Vagina (tissue), 2 donors: ENCODE measurements at regions not wholly inside any gene's neighbourhood (a gene's known extent, or its start where the extent isn't known, plus 50 kb on each side); places are given as distances from the start of the nearest gene placed in this dataset.
"Not testable (repeated sequence)": the region's sequence is repeated elsewhere in the genome, so short reads cannot be mapped to it uniquely, and the experiment has no call there.

Experiments
- DNase-seq, 2 donors: peaks; one replicate each; pipeline ENCODE4 v3.0.0-alpha.2; 2017; ENCODE audit errors: extremely low spot score in 2 of 2
- H3K27ac ChIP-seq: fragments of 200-600 bp; sonication (generic); one replicate; pipeline ENCODE4 v1.5.1; 2019
- H3K27me3 ChIP-seq: fragments of 200-600 bp; sonication (generic); one replicate; pipeline ENCODE4 v1.5.1; 2019
- H3K36me3 ChIP-seq, 2 donors: fragments of 200-600 bp; sonication (generic); one replicate each; pipeline ENCODE4 v1.5.1; 2017 to 2019
- H3K4me1 ChIP-seq: fragments of 200-600 bp; sonication (generic); one replicate; pipeline ENCODE4 v1.5.1; 2019
- H3K4me3 ChIP-seq, 2 donors: fragments of 200-600 bp; sonication (generic); 1 replicate in 1 of 2; 2 replicates in 1 of 2; pipeline ENCODE4 v1.5.1; 2016 to 2019
- H3K9me3 ChIP-seq: fragments of 200-600 bp; sonication (generic); one replicate; pipeline ENCODE4 v1.5.1; 2019
- CTCF ChIP-seq, 3 experiments: fragments of 450-650 bp in 2 of 3; fragments of 200-600 bp in 1 of 3; sonication (generic) in 1 of 3; IDR thresholded peaks; one replicate each; pipeline ENCODE4 v1.5.1; 2017 to 2019; ENCODE audit warnings: antibody characterized with exemption in 3 of 3, mild to moderate bottlenecking in 2 of 3, moderate library complexity in 2 of 3
- POLR2A ChIP-seq, 2 donors: fragments of 450-650 bp; IDR thresholded peaks; one replicate each; pipeline ENCODE4 v1.6.1; 2017; ENCODE audit warnings: antibody characterized with exemption in 2 of 2, mild to moderate bottlenecking in 2 of 2, moderate library complexity in 2 of 2
- POLR2AphosphoS5 ChIP-seq, 2 donors: sonication (generic); formaldehyde crosslinking; IDR thresholded peaks; one replicate each; pipeline ENCODE4 v1.9.0; 2017; ENCODE audit warnings: antibody characterized with exemption in 2 of 2, mild to moderate bottlenecking in 2 of 2, low read depth in 1 of 2; ENCODE audit not compliant: insufficient read depth in 1 of 2
- intact Hi-C: fragments of 100-400 bp; cut with DNase I; formaldehyde crosslinking; loops from one replicate; pipeline ENCODE4 v1.15.1; 2023

GRCh38 chr9:95572381-95573151 lies 55.8 kb upstream of the PTCH1 start:
- Histone ChIP-seq H3K4me1 (peaks cover 14% of the 10 kb centered on the region), H3K27me3 (no peaks in the 10 kb centered on the region), H3K4me3 (no peak overlapping the region), H3K9me3 (no peaks in the 10 kb centered on the region), H3K36me3 (no peaks in the 10 kb centered on the region), H3K27ac (no peak overlapping the region)
- intact Hi-C loops = no loop called here
- no peak for TF ChIP-seq POLR2AphosphoS5 (IDR thresholded peaks at IDR 0.05; ENCODE audit: insufficient read depth in 1 of 2, low read depth in 1 of 2)
- TF ChIP-seq CTCF (IDR thresholded peaks at IDR 0.05) = no peak
- no peak for TF ChIP-seq POLR2A (IDR thresholded peaks at IDR 0.05)
- DNase-seq = no peak

- H3K36me3 ChIP-seq = no peaks in the 10 kb centered on the region
- TF ChIP-seq POLR2A (IDR thresholded peaks at IDR 0.05) (no peak), CTCF (IDR thresholded peaks at IDR 0.05) (no peak), POLR2AphosphoS5 (IDR thresholded peaks at IDR 0.05; ENCODE audit: insufficient read depth in 1 of 2, low read depth in 1 of 2) (no peak)
- no peaks in the 10 kb centered on the region for H3K9me3 ChIP-seq
- intact Hi-C loops = no loop called here
- no peak for DNase-seq
- H3K27me3 ChIP-seq = no peaks in the 10 kb centered on the region
- H3K4me1 ChIP-seq = peaks cover 14% of the 10 kb centered on the region
- peak overlapping the region; percentile 26 for H3K27ac ChIP-seq
- no peak overlapping the region for H3K4me3 ChIP-seq
These were observed 53.9 kb upstream of the PTCH1 start for GRCh38 chr9:95570646-95571045.

- Histone ChIP-seq H3K36me3 (no peaks in the 10 kb centered on the region), H3K9me3 (no peaks in the 10 kb centered on the region), H3K27me3 (no peaks in the 10 kb centered on the region), H3K4me3 (peak overlapping the region in 1 of 2 donors; percentile 24), H3K4me1 (peaks cover 14% of the 10 kb centered on the region), H3K27ac (peak overlapping the region; percentile 26)
- TF ChIP-seq POLR2AphosphoS5 (IDR thresholded peaks at IDR 0.05; ENCODE audit: insufficient read depth in 1 of 2, low read depth in 1 of 2) (no peak), CTCF (IDR thresholded peaks at IDR 0.05) (no peak), POLR2A (IDR thresholded peaks at IDR 0.05) (no peak)
- intact Hi-C loops = no loop called here
- no peak for DNase-seq
These were observed 53.4 kb upstream of the PTCH1 start for GRCh38 chr9:95570150-95570549.

GRCh38 chr9:95568735-95569134 lies 52.0 kb upstream of the PTCH1 start:
- not testable (repeated sequence) for H3K27me3 ChIP-seq

More at GRCh38 chr9:95568735-95569134, 52.0 kb upstream of the PTCH1 start:
- H3K4me3 ChIP-seq, H3K27ac ChIP-seq, intact Hi-C loops, H3K9me3 ChIP-seq, H3K36me3 ChIP-seq, DNase-seq: not testable (repeated sequence)
- H3K4me1 ChIP-seq = peaks cover 14% of the 10 kb centered on the region
